HEK293 (cell line): ENCODE measurements at regions not wholly inside any gene's neighbourhood (a gene's known extent, or its start where the extent isn't known, plus 50 kb on each side); places are given as distances from the start of the nearest gene placed in this dataset.

Experiments used
- CTCF ChIA-PET: fragments of 350-600 bp; formaldehyde crosslinking; extraction: SDS; loops from one replicate; lab custom pipeline; 2021; ENCODE audit warnings: antibody characterized with exemption; lab: Yijun Ruan, JAX
- POLR2A ChIA-PET: fragments of 300-600 bp; formaldehyde crosslinking; extraction: SDS; loops from one replicate; lab custom pipeline; 2020; ENCODE audit warnings: antibody characterized with exemption, inconsistent platforms; lab: Yijun Ruan, JAX
- H3K27ac ChIP-seq: fragments of 200-500 bp; sonication (Bioruptor generic); 2 replicates; pipeline ENCODE4 v1.5.1; 2014; ENCODE audit warnings: low read depth, low read length, control low read depth, inconsistent platforms; ENCODE audit errors: extremely low read depth
- H3K36me3 ChIP-seq, 2 experiments: fragments of 200-500 bp in 1 of 2; sonication (Bioruptor generic) in 1 of 2; 1 replicate in 1 of 2; 2 replicates in 1 of 2; pipeline ENCODE4 v1.5.1; 2014 to 2017; ENCODE audit warnings: inconsistent platforms in 2 of 2, low read length in 2 of 2; ENCODE audit not compliant: control insufficient read depth in 2 of 2, insufficient read depth in 1 of 2
- H3K4me1 ChIP-seq: fragments of 200-500 bp; sonication (Bioruptor generic); 2 replicates; pipeline ENCODE4 v1.5.1; 2014; ENCODE audit warnings: mild to moderate bottlenecking, low read length, inconsistent platforms; ENCODE audit not compliant: control insufficient read depth, insufficient read depth
- H3K4me3 ChIP-seq: 2 replicates; pipeline ENCODE4 v1.5.1; 2011; ENCODE audit warnings: low read depth, mild to moderate bottlenecking, control low read depth, low read length, moderate library complexity
- H3K9me3 ChIP-seq: fragments of 200-500 bp; sonication (Bioruptor generic); 2 replicates; pipeline ENCODE4 v1.5.1; 2014; ENCODE audit warnings: low read depth, low read length, inconsistent platforms; ENCODE audit not compliant: control insufficient read depth, insufficient read depth
- BCL11A ChIP-seq: fragments of 450-650 bp; formaldehyde crosslinking; IDR thresholded peaks from 2 replicates; pipeline ENCODE4 v1.5.1; 2016; ENCODE audit warnings: low read depth, missing biosample characterization, missing genetic modification characterization
- GLI2 ChIP-seq: fragments of 450-650 bp; formaldehyde crosslinking; IDR thresholded peaks from 2 replicates; pipeline ENCODE4; 2017; ENCODE audit warnings: missing biosample characterization, missing genetic modification characterization, low read depth, borderline replicate concordance
- KLF17 ChIP-seq: fragments of 450-650 bp; formaldehyde crosslinking; IDR thresholded peaks from 2 replicates; pipeline ENCODE4 v1.5.1; 2016; ENCODE audit warnings: missing biosample characterization, missing genetic modification characterization
- SCRT2 ChIP-seq: fragments of 450-650 bp; formaldehyde crosslinking; IDR thresholded peaks from 2 replicates; pipeline ENCODE4 v1.5.1; 2016; ENCODE audit warnings: missing biosample characterization, missing genetic modification characterization
- SP2 ChIP-seq: fragments of 450-650 bp; formaldehyde crosslinking; IDR thresholded peaks from 2 replicates; pipeline ENCODE4 v1.5.1; 2016; ENCODE audit warnings: missing biosample characterization, missing genetic modification characterization
- YY2 ChIP-seq: fragments of 450-650 bp; formaldehyde crosslinking; IDR thresholded peaks from 2 replicates; pipeline ENCODE4 v1.5.1; 2016; ENCODE audit warnings: missing biosample characterization, missing genetic modification characterization
- ZBTB17 ChIP-seq: fragments of 450-650 bp; formaldehyde crosslinking; IDR thresholded peaks from 2 replicates; pipeline ENCODE4 v1.5.1; 2016; ENCODE audit warnings: missing biosample characterization, missing genetic modification characterization
- ZBTB20 ChIP-seq: fragments of 450-650 bp; formaldehyde crosslinking; IDR thresholded peaks from 2 replicates; pipeline ENCODE4 v1.5.1; 2016; ENCODE audit warnings: missing biosample characterization, missing genetic modification characterization
- ZNF155 ChIP-seq: fragments of 450-650 bp; formaldehyde crosslinking; IDR thresholded peaks from 2 replicates; pipeline ENCODE4 v1.5.1; 2016; ENCODE audit warnings: missing biosample characterization, missing genetic modification characterization
- ZNF157 ChIP-seq: fragments of 450-650 bp; formaldehyde crosslinking; IDR thresholded peaks from 2 replicates; pipeline ENCODE4 v1.5.1; 2016; ENCODE audit warnings: missing biosample characterization, missing genetic modification characterization
- ZNF184 ChIP-seq: fragments of 450-650 bp; IDR thresholded peaks from 2 replicates; pipeline ENCODE4 v1.5.1; 2018; ENCODE audit warnings: missing biosample characterization, mild to moderate bottlenecking, missing genetic modification characterization
- ZNF19 ChIP-seq: fragments of 450-650 bp; formaldehyde crosslinking; IDR thresholded peaks from 2 replicates; pipeline ENCODE4; 2016; ENCODE audit warnings: missing biosample characterization, missing genetic modification characterization, low read depth
- ZNF302 ChIP-seq: fragments of 450-650 bp; formaldehyde crosslinking; IDR thresholded peaks from 2 replicates; pipeline ENCODE4 v1.5.1; 2016; ENCODE audit warnings: missing biosample characterization, missing genetic modification characterization, low read depth
- ZNF362 ChIP-seq: fragments of 450-650 bp; formaldehyde crosslinking; IDR thresholded peaks from 2 replicates; pipeline ENCODE4 v1.5.1; 2016; ENCODE audit warnings: missing biosample characterization, missing genetic modification characterization
- ZNF394 ChIP-seq: fragments of 450-650 bp; formaldehyde crosslinking; IDR thresholded peaks from 2 replicates; pipeline ENCODE4 v1.5.1; 2016; ENCODE audit warnings: missing biosample characterization, missing genetic modification characterization, mild to moderate bottlenecking, moderate library complexity, borderline replicate concordance
- ZNF398 ChIP-seq: fragments of 450-650 bp; formaldehyde crosslinking; IDR thresholded peaks from 2 replicates; pipeline ENCODE4 v1.5.1; 2017; ENCODE audit warnings: missing biosample characterization, missing genetic modification characterization
- ZNF404 ChIP-seq: fragments of 450-650 bp; formaldehyde crosslinking; IDR thresholded peaks from 2 replicates; pipeline ENCODE4 v1.5.1; 2017; ENCODE audit warnings: missing biosample characterization, missing genetic modification characterization
- ZNF423 ChIP-seq: fragments of 450-650 bp; formaldehyde crosslinking; IDR thresholded peaks from 2 replicates; pipeline ENCODE4 v1.5.1; 2016; ENCODE audit warnings: missing biosample characterization, missing genetic modification characterization
- ZNF510 ChIP-seq: fragments of 450-650 bp; formaldehyde crosslinking; IDR thresholded peaks from 2 replicates; pipeline ENCODE4 v1.5.1; 2018; ENCODE audit warnings: mild to moderate bottlenecking, missing genetic modification characterization, missing biosample characterization; ENCODE audit not compliant: insufficient replicate concordance
- ZNF548 ChIP-seq: fragments of 450-650 bp; formaldehyde crosslinking; IDR thresholded peaks from 2 replicates; pipeline ENCODE4 v1.5.1; 2016; ENCODE audit warnings: missing biosample characterization, missing genetic modification characterization
- ZNF560 ChIP-seq: fragments of 450-650 bp; formaldehyde crosslinking; IDR thresholded peaks from 2 replicates; pipeline ENCODE4 v1.5.1; 2017; ENCODE audit warnings: missing biosample characterization, missing genetic modification characterization, borderline replicate concordance
- ZNF561 ChIP-seq: fragments of 450-650 bp; IDR thresholded peaks from 2 replicates; pipeline ENCODE4 v1.5.1; 2018; ENCODE audit warnings: missing biosample characterization, missing genetic modification characterization, borderline replicate concordance
- ZNF670 ChIP-seq: fragments of 450-650 bp; formaldehyde crosslinking; IDR thresholded peaks from 2 replicates; pipeline ENCODE4 v1.5.1; 2016; ENCODE audit warnings: missing biosample characterization, missing genetic modification characterization, low read depth
- ZNF692 ChIP-seq: fragments of 450-650 bp; formaldehyde crosslinking; IDR thresholded peaks from 2 replicates; pipeline ENCODE4 v1.5.1; 2016; ENCODE audit warnings: missing biosample characterization, missing genetic modification characterization
- ZNF707 ChIP-seq: fragments of 450-650 bp; formaldehyde crosslinking; IDR thresholded peaks from 2 replicates; pipeline ENCODE4 v1.5.1; 2016; ENCODE audit warnings: missing biosample characterization, missing genetic modification characterization
- ZNF747 ChIP-seq: fragments of 450-650 bp; formaldehyde crosslinking; IDR thresholded peaks from 2 replicates; pipeline ENCODE4 v1.5.1; 2016; ENCODE audit warnings: missing biosample characterization, missing genetic modification characterization
- ZNF76 ChIP-seq: fragments of 450-650 bp; formaldehyde crosslinking; IDR thresholded peaks from 2 replicates; pipeline ENCODE4; 2016; ENCODE audit warnings: low read depth, missing biosample characterization, missing genetic modification characterization, borderline replicate concordance
- ZNF791 ChIP-seq: fragments of 450-650 bp; formaldehyde crosslinking; IDR thresholded peaks from 2 replicates; pipeline ENCODE4 v1.5.1; 2016; ENCODE audit warnings: missing biosample characterization, missing genetic modification characterization

GRCh38 chr5:118070041-118070440, 918.3 kb downstream of the DTWD2 start:
- Histone ChIP-seq H3K36me3 (no peaks in the 10 kb centered on the region), H3K27ac (no peak overlapping the region), H3K4me3 (no peak overlapping the region), H3K9me3 (no peaks in the 10 kb centered on the region), H3K4me1 (no peaks in the 10 kb centered on the region)
- ChIA-PET CTCF (no interaction called here), POLR2A (no interaction called here)
- TF ChIP-seq ZNF548 (tag by site-specific recombination) (no peak), ZNF155 (tag by site-specific recombination) (no peak), ZNF692 (no peak), ZNF398 (tag by site-specific recombination) (no peak), ZNF404 (tag by site-specific recombination) (no peak), ZNF184 (tag by site-specific recombination) (no peak), ZNF423 (tag by site-specific recombination) (no peak), ZNF670 (tag by site-specific recombination) (no peak), ZNF560 (tag by site-specific recombination) (no peak), ZNF394 (tag by site-specific recombination) (no peak), ZNF19 (tag by site-specific recombination) (no peak), ZNF157 (no peak), KLF17 (tag by site-specific recombination) (no peak), ZNF747 (no peak), BCL11A (tag by site-specific recombination) (no peak), ZNF561 (tag by site-specific recombination) (no peak), ZNF362 (tag by site-specific recombination) (no peak), ZNF76 (tag by site-specific recombination) (no peak), ZNF510 (tag by site-specific recombination) (no peak), SP2 (tag by site-specific recombination) (no peak)

GRCh38 chr5:118069452-118069851, 918.9 kb downstream of the DTWD2 start:
- Histone ChIP-seq H3K4me1 (no peaks in the 10 kb centered on the region), H3K4me3 (no peak overlapping the region), H3K36me3 (no peaks in the 10 kb centered on the region), H3K9me3 (no peaks in the 10 kb centered on the region), H3K27ac (no peak overlapping the region)
- ChIA-PET POLR2A (no interaction called here), CTCF (no interaction called here)
- TF ChIP-seq GLI2 (tag by site-specific recombination) (no peak), ZNF302 (tag by site-specific recombination) (no peak), ZBTB20 (tag by site-specific recombination) (no peak), YY2 (tag by site-specific recombination) (no peak), ZNF791 (tag by site-specific recombination) (no peak), SCRT2 (tag by site-specific recombination) (no peak), ZBTB17 (tag by site-specific recombination) (no peak), ZNF707 (tag by site-specific recombination) (no peak)
